Chondrocyte (in vitro differentiated cells): ENCODE measurements at regions not wholly inside any gene's neighbourhood (a gene's known extent, or its start where the extent isn't known, plus 50 kb on each side); places are given as distances from the start of the nearest gene placed in this dataset.

Experiments
- DNase-seq: peaks from one replicate; pipeline ENCODE4 v3.0.0; 2021; ENCODE audit warnings: mixed read lengths, low spot score
- H3K27ac Mint-ChIP-seq: one replicate; pipeline ENCODE4 v1.8.0; 2021; ENCODE audit warnings: mild to moderate bottlenecking, moderate library complexity, mixed read lengths; ENCODE audit not compliant: unreplicated experiment
- H3K27me3 Mint-ChIP-seq: 2 replicates; pipeline ENCODE4 v1.8.0; 2021; ENCODE audit warnings: low read depth, mixed read lengths
- H3K36me3 Mint-ChIP-seq: 2 replicates; pipeline ENCODE4 v1.8.0; 2021; ENCODE audit warnings: low read depth, mixed read lengths
- H3K4me1 Mint-ChIP-seq: 2 replicates; pipeline ENCODE4 v1.8.0; 2021; ENCODE audit warnings: low read depth, mild to moderate bottlenecking, mixed read lengths
- H3K4me3 Mint-ChIP-seq: one replicate; pipeline ENCODE4 v1.8.0; 2021; ENCODE audit warnings: mild to moderate bottlenecking, moderate library complexity, mixed read lengths; ENCODE audit not compliant: unreplicated experiment
- H3K9me3 Mint-ChIP-seq: 2 replicates; pipeline ENCODE4 v1.8.0; 2021; ENCODE audit warnings: low read depth, mixed read lengths
- TF ChIP-seq, protein P1 (sequence below): fragments of 200-600 bp; sonication (generic); IDR thresholded peaks from 2 replicates; pipeline ENCODE4 v1.5.0; 2021; ENCODE audit warnings: antibody characterized with exemption, mild to moderate bottlenecking, moderate library complexity

DNA sequence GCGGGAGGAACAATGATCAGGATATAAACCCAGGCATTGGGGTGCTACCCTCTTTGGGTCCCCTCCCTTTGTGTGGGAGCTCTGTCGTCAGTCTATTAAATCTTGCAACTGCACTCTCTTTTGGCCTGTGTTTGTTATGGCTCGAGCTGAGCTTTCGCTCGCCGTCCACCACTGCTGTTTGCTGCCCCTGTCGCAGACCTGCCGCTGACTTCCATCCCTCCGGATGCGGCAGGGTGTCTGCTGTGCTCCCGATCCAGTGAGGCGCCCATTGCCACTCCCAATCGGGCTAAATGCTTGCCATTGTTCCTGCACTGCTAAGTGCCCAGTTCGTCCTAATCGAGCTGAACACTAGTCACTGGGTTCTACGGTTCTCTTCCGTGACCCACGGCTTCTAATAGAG is 1443.7 kb upstream of the CADM2 start:
- TF ChIP-seq, protein P1, sequence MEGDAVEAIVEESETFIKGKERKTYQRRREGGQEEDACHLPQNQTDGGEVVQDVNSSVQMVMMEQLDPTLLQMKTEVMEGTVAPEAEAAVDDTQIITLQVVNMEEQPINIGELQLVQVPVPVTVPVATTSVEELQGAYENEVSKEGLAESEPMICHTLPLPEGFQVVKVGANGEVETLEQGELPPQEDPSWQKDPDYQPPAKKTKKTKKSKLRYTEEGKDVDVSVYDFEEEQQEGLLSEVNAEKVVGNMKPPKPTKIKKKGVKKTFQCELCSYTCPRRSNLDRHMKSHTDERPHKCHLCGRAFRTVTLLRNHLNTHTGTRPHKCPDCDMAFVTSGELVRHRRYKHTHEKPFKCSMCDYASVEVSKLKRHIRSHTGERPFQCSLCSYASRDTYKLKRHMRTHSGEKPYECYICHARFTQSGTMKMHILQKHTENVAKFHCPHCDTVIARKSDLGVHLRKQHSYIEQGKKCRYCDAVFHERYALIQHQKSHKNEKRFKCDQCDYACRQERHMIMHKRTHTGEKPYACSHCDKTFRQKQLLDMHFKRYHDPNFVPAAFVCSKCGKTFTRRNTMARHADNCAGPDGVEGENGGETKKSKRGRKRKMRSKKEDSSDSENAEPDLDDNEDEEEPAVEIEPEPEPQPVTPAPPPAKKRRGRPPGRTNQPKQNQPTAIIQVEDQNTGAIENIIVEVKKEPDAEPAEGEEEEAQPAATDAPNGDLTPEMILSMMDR, result no peak
- no peaks in the 10 kb centered on the region for H3K27me3 Mint-ChIP-seq
- H3K4me3 Mint-ChIP-seq, result no peak overlapping the region
- H3K4me1 Mint-ChIP-seq, result peaks cover 6% of the 10 kb centered on the region
- no peaks in the 10 kb centered on the region for H3K36me3 Mint-ChIP-seq
- H3K27ac Mint-ChIP-seq, result no peak overlapping the region
- no peaks in the 10 kb centered on the region for H3K9me3 Mint-ChIP-seq
- DNase-seq, result peak; percentile 72

DNA sequence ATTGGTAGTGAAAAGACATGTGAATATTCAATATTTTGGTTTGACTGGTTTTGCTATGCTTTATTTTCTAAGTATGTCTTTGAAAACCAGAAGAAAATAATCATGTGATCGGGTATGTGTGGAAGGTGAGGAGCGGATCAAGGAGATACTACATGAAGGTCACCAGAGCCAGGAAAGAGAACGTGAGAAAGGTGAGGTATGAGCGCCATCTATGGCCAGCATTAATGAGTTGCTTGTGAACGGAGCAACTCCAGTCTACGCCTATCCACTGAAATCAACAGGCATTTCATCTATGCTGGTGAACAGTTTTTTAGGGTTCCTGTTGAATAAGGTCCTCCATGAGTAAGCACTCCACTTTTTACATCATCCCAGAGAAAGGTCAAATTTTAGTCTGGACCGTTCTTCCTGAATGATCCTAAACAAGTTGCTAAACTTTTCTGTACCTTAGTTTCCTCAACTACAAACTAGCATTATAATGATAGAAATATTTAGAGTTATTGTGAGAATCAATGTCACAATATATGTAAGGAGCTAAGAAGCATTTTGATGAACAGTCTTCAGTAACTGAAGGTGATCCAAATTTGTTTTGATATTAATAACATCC is 1435.2 kb upstream of the CADM2 start:
- H3K4me3 Mint-ChIP-seq, result no peak overlapping the region
- no peaks in the 10 kb centered on the region for H3K27me3 Mint-ChIP-seq
- H3K36me3 Mint-ChIP-seq, result no peaks in the 10 kb centered on the region
- no peaks in the 10 kb centered on the region for H3K9me3 Mint-ChIP-seq
- H3K27ac Mint-ChIP-seq, result no peak overlapping the region
- DNase-seq, result no peak
- peaks cover 4% of the 10 kb centered on the region for H3K4me1 Mint-ChIP-seq
- TF ChIP-seq, protein P1, result peak; percentile 95

GRCh38 chr3:83524901-83525300 is 1433.9 kb upstream of the CADM2 start:
- Mint-ChIP-seq H3K4me3 (no peak overlapping the region), H3K9me3 (no peaks in the 10 kb centered on the region), H3K36me3 (no peaks in the 10 kb centered on the region), H3K27me3 (no peaks in the 10 kb centered on the region), H3K4me1 (peaks cover 4% of the 10 kb centered on the region), H3K27ac (no peak overlapping the region)
- TF ChIP-seq, protein P1, result no peak
- no peak for DNase-seq

- Mint-ChIP-seq H3K36me3 (no peaks in the 10 kb centered on the region), H3K9me3 (peaks cover 8% of the 10 kb centered on the region), H3K4me1 (no peaks in the 10 kb centered on the region), H3K4me3 (no peak overlapping the region), H3K27me3 (no peaks in the 10 kb centered on the region), H3K27ac (no peak overlapping the region)
- no peak for DNase-seq
- TF ChIP-seq, protein P1, result no peak
Observed at GRCh38 chr3:83559082-83559481, 1399.7 kb upstream of the CADM2 start.

- Mint-ChIP-seq H3K27me3 (peaks cover 4% of the 10 kb centered on the region), H3K4me3 (no peak overlapping the region), H3K36me3 (no peaks in the 10 kb centered on the region), H3K4me1 (no peaks in the 10 kb centered on the region), H3K9me3 (no peaks in the 10 kb centered on the region), H3K27ac (no peak overlapping the region)
- no peak for DNase-seq
- TF ChIP-seq, protein P1, result no peak
Observed at GRCh38 chr3:83567935-83568334, 1390.9 kb upstream of the CADM2 start.
